ENCODE measurements at regions not wholly inside any gene's neighbourhood (a gene's known extent, or its start where the extent isn't known, plus 50 kb on each side); places are given as distances from the start of the nearest gene placed in this dataset.
A peak's percentile ranks its signal among the peaks of the same experiment; 100 is the strongest.
"Not testable (repeated sequence)": the region's sequence is repeated elsewhere in the genome, so short reads cannot be mapped to it uniquely, and the experiment has no call there.

DNA sequence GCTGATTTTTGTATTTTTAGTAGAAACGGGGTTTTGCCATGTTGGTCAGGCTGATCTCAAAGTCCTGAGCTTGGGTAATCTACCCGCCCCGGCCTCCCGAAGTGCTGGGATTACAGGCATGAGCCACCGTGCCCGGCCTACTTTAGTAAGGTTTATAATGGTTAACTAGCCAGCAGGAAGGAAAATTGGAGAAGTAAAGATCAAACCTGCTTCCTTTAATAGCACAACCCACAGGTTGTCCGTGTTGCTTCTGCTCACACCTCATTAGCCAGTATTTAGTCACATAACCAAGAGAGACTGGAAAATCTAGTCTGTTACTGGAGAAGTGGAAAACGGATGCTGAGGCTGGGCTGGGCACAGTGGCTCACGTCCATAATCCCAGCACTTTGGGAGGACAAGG is 51.9 kb upstream of the TBL1XR1 start:
- no peak for DNase-seq (ENCODE audit: low read depth in 2 of 2)

DNA sequence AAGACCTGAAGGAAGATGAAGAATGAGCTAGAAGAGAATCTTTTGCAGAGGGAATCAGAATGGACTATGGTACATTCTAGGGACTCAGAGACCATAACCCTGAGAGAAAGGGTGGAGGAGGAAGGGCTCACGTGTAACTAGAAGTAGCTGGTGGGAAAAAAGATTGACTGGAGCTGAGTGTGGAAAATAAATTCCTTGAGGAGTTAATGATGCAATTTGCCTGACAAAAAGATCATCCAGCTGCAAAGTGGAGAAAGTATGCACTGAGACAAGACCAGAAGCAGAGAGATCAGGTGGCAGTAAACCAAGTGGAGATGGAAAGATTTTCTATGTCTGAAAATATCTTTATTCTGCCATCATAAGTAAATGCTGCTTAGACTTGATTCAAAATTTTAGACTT is 52.9 kb upstream of the TBL1XR1 start:
- DNase-seq (ENCODE audit: low read depth in 2 of 2), result no peak

DNA sequence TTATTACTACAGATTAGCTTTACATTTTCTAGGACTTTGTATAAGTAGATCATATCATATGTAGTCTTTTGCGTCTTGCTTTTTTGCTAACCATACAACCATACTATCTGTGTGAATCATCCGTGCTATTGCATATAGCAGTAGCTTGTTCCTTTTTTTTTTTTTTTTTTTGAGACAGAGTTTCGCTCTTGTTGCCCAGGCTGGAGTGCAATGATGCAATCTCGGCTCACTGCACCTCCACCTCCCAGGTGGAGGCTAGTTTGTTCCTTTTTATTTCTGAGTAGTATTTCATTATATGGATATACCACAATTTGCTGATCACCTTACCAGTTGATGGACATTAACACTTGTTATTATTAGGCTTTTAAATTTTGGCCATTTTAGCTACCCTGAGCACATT is 54.5 kb upstream of the TBL1XR1 start:
- no peak for DNase-seq (ENCODE audit: low read depth in 2 of 2)

DNA sequence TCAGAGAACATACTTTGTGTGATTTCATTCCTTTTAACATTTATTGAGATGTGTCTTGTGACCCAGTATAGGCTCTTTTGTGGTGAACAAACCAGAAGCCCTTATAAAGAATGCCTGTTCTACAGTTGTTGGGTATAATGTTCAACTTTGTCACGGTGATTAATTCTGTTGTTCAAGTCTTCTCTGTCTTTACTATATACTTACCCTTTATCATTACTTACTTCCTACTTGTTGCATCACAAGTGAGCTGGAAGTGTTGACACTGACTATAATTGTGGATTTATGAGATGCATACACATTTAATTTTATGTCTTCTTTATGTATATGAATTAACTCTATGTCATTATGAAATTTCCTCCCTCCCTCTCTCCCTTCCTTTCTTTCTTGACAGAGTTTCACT is 59.7 kb upstream of the TBL1XR1 start:
- no peak for DNase-seq (ENCODE audit: low read depth in 2 of 2)

DNA sequence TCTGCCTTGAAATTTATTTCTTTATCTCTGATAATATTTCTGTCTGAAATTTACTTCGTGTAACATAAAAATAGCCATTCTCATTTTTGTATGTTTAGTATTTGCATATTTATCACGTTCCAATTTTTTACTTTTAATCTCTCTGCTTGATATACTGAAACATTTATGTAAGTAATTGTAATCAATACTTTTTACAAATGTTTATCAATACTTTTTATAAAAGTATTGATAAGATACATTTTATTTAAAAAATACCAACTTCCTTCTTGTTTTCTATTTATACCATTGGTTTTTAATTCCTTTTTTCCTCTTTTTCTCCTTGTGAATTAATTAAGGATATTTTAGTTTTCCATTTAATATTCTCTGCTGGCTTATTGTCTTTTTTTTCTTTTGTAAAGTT is 60.3 kb upstream of the TBL1XR1 start:
- DNase-seq (ENCODE audit: low read depth in 2 of 2), result no peak

DNA sequence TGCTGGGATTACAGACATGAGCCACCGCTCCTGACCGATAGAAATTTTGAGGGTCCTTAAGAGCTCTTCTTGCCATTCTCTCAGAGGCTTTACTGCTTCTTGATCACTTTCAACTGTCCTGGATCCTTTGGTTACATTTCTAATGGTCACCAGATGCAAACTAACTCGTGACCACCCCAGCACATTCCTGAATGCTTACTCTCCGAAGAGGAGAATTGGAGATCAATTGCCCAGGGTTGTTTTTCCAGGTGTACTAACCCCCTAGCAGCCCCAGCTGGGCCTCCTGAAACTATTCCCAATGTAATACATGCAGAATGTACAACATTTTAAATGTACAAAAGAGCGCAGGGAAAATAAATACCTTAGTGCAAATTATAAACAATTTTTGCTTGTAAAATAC is 65.1 kb upstream of the TBL1XR1 start:
- no peak for DNase-seq (ENCODE audit: low read depth in 2 of 2)

DNA sequence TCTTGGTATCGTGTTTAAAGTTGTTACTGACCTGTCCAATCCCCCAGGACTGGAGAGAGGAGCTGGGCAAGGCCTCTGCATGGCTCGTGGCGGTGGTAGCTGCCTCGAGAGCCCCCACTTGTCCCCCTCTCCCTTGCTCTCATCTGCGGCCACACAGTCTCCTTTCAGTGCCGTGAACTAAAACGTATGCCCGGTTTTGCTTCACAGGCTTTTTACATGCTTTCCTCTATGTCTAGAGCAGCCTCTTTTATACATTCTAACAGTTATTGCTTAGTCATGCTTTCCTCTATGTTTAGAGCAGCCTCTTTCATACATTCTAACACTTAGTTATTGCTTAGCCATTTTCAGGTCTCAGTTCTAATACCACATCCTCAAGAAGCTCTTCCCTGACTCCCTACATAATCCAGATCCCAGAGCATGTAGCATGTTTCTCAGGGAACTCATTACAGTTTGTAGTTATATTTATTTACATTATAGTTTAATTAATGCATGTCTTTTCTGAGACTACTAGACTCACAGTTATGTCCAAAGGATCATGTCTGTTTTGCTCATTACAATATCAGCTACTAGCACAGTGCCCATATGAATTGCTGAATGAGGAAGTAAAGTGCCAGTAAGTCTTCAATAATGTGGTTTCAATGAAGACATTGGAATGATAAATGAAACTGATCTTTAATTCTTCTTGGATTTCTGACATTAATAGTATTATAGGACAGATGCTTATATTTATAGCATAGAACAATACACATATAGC is 66.5 kb upstream of the TBL1XR1 start:
- DNase-seq (ENCODE audit: low read depth in 2 of 2), result no peak

DNA sequence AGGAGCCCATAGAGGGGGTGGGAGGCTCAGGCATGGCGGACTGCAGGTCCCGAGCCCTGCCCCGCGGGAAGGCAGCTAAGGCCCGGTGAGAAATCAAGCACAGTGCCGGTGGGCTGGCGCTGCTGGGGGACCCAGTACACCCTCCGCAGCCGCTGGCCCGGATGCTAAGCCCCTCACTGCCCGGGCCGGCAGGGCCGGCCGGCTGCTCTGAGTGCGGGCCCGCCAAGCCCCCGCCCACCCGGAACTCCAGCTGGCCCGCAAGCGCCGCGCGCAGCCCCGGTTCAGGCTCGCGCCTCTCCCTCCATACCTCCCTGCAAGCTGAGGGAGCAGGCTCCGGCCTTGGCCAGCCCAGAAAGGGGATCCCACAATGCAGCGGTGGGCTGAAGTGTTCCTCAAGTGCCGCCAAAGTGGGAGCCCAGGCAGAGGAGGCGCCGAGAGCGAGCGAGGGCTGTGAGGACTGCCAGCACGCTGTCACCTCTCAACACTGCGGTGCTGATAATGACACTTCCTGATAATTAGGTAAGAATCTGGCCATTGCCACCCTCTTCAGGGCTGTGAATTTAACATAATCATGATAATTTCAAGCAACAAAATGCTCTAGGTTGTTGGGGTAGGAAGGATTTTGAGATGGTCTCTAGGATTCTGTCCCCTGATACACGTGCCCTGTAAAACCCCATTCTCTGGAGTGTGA is 74.7 kb upstream of the TBL1XR1 start:
- not testable (repeated sequence) for DNase-seq (ENCODE audit: low read depth in 2 of 2)

DNA sequence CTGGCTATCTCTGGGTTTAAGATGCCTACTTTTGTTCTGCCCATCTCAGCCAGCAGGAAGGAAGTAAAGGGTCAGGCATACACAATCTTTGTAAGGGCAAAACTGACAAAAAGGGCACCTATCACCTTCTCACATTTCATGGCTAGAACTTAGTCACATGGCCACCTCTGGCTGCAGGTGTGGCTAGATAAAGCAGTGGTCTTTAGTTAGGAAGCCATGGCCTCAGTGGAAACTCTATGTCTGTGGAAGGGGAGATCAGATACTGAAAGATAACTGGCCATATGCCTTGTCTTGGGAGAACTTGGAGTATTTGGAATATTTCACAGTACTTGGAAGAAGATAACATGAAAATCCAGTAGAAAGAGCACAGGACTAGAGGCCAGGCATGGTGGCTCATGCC is 80.7 kb upstream of the TBL1XR1 start:
- DNase-seq (ENCODE audit: low read depth in 2 of 2), result no peak

DNA sequence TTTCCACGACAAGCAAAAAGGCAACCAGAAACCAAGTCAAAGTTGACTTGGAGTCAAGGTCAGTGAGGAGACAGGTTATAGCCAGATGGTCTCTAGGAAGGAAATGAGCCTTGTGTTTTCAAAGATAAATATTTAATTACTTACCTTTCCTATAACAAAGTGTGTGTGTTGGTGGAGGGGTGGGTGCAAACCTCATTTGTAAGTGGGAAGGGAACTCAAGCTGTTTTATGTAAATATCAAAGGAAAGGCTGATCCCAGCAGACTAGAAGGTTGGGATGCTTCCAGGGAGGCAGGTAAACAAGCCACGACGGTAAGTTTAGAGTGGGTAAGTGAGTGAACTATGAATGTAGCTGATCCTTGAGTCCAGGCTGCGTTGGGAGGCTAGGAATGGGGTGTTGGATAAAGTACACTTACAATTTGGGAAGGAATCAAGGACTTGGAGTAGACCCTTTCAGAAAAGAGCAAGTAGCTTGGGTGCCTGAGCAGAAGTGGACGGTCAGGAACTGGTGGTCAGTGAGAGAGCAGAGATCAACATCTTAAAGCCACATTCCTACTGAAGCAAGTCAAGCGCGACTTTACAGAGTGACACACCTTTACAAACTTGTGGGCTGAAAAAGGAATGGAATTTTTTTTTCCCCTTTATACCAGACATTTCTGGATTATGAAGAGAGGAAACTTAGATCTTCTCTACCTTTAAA is 82.0 kb upstream of the TBL1XR1 start:
- no peak for DNase-seq (ENCODE audit: low read depth in 2 of 2)

DNA sequence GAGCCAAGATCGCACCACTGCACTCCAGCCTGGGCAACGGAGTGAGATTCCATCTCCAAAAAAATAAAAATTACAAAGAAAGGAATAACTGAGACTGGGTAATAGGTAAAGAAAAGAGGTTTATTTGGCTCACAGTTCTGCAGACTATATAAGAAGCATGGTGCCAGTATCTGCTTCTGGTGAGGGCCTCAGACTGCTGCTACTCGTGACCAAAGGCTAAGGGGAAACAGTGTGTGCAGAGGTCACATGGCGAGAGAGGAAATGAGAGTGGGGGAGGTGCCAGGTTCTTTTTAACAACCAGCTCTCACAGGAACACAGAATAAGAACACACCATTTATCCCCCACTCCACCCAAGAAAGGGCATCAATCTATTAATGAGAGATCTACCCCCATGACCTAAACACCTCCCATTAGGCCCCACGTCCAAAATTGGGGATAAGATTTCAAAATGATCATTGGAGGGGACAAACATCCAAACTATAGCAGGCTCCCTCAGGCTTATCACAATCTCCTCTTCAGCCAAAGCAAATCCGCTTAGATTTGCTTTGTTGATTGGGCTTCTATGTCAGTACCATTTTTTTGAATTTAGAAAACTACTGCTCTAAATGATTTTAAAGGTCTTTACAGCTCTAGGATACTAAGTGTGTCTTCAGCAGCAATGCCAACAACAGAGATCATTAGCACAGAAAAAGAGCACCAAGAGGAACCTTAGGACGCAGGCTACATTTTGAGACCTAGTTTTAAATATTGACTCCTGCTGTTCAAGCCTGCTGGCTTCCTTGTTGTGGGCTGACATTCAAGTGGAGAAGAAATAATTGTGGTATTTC is 84.2 kb upstream of the TBL1XR1 start:
- DNase-seq (ENCODE audit: low read depth in 2 of 2), result no peak

DNA sequence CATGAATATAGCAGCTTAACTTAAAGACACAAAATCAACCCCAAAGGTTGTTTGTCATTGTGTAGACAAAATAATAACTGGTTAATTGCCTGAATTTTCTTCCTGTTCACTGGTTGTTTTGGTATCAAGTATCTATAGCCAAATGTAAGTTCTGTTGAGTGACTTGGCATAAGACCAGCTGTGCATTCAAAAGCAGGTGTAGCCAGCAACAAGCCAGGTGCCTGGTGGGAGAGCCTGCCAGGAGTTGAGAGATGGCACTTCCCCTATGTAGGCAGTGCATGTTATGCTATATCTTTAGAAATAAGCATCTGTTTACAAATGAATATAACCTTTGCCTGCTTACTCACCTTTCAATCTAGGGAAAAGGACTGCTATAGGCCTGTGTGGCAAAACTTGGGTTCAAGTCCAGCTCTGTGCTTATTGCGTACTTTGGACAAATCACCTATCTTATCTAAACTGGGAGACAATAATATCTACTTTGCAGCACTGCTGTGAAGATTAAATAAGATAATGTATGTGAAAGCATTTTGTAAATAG is 84.9 kb upstream of the TBL1XR1 start:
- DNase-seq (ENCODE audit: low read depth in 2 of 2), result no peak

DNA sequence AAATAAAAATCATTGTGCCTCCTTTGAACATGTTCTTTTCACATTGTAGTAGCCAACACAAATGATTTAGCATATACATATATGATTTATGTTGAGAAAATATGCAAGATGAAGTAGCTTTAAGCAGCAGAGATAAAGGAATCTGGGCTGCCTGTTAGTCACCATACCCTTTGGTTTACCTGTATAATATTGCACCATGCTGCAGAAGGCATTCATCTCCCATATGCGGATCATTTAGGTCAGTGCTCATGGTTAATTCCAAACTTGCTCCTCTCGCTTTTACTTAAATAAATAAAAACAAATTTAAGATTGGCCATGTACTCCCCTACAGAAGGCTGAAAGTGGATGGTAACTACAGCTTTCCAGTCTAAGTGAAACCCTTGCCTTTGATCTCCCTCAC is 86.7 kb upstream of the TBL1XR1 start:
- no peak for DNase-seq (ENCODE audit: low read depth in 2 of 2)

DNA sequence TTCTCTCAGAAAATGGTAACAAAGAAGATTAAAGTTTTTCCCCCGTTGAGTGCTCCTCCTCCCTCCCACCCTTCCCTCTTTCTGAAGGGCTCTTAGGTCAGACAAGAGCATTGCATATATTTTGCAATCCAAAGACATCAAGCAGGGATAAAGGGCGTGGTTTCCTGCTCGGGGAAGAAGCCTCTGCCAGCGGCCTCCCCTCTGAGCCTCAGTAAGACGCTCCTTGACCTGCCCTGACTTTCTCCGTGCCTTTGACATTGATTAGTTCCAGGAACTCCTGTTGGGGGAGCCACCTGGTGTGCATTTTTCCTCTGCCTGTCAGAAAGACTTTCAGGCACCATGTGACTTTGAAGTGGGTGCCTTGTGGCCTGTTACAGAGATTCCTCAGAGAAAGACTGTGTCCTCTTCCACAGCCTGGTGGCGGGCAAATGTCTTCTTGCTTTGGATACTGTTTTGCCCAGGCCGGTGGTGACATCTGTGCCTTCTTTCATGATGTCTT is 87.2 kb upstream of the TBL1XR1 start:
- peak in 1 of 2 donors; percentile 4 for DNase-seq (ENCODE audit: low read depth in 2 of 2)

DNA sequence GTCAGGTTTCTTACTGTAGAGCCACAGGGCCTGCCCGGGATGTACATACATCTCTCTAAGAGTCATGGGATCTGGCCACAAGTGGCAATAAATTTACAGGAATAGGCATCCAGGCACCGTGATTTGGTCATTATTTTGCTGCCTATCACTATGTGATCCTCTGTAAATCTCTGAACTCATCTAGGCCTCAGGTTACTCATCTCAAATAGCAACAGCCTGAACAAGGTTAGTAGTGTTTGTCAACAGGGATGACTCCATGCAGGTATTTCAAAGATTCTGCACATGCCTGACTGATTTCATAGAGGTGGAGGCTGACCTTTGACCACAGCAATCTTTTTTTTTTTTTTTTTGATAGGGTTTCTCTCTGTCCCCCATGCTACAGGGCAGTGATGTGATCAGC is 88.8 kb upstream of the TBL1XR1 start:
- no peak for DNase-seq (ENCODE audit: low read depth in 2 of 2)

DNA sequence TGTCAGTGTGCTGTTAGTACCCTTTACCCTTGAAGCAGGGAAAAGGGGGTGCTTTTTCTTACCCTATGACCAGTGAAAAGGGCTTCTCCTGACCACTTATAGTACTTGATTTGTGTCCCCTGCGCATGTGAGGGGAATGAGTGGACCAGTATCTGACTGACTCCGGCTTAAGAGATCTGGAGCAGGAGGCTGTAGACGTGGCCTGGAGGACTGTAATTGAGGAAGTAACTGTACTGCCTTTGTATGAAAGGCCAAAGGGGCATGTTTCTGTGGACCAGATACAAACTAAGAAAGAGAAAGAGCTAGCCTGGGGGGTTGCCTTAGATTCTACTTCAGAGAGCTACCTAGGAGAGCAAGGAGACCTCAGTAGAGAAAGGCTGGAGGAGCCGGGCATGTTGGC is 89.9 kb upstream of the TBL1XR1 start:
- no peak for DNase-seq (ENCODE audit: low read depth in 2 of 2)

DNA sequence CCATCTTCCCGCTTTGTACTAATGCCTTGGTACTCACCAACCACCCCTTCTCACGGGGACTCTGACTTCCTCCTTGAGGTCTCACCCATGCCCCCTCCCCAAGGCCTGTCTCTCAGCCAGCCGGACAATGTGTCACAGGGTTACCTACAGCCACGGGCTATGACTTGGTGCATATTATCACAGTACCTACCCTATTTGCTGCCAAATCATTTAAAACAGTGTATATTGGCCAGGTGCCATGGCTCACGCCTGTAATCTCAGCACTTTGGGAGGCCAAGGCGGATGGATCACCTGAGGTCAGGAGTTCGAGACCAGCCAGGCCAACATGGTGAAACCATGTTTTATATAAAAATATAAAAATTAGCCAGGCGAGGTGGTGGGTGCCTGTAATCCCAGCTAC is 93.4 kb upstream of the TBL1XR1 start:
- DNase-seq (ENCODE audit: low read depth in 2 of 2), result no peak

DNA sequence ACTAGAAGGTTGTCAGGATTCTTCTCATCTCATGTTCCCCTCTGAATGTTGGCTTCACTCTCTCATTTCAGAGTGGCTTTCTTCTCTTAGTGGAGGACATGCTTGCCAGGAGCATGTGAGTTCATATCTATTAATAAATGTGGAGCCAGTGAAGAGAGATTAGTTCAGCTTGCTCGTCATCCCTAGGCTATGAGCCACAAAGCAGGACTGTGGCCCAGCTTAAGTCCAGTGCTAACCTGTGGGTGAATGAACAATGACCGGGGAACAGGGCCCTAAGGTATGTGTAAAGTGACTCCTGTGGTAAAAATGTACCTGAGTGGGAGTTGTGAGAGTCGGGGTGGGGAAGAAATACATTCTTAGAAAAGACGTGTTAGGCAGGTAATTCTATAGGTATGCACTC is 96.9 kb upstream of the TBL1XR1 start:
- DNase-seq (ENCODE audit: low read depth in 2 of 2), result no peak

DNA sequence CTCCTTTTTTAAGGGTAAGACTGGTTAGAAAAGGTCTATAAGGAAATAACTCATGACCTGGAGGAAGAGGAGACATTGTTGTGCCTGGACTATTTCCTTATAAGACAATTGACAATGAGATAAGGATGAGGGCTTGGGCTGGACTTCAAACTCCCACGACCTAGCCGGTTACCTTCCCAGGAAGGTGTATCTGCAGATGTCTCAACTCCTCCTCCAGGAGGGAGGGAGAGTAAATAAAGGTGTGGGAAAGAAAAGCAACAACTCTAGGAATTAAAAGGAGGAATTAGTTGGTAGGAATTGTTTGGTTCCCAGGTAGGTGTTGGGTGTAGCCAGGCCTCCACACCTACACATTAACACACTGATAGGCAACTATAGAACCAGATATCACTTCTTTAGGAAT is 97.8 kb upstream of the TBL1XR1 start:
- no peak for DNase-seq (ENCODE audit: low read depth in 2 of 2)

DNA sequence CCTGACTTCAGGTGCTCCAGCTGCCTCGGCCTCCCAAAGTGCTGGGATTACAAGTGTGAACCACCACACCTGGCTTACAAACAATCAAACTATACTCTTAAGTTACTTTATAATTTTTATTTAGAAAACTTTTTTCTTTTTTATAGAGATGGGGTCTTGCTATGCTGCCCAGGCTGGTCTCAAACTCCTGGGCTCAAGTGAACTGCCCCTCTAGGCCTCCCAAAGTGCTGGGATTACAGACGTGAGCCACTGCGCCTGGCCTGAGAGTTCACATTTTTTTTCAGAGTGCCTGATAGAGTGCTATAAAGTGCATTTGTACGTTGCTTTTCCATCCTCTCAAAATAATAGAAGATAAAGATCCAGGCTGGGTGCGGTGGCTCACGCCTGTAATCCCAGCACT is 102.0 kb upstream of the TBL1XR1 start:
- no peak for DNase-seq (ENCODE audit: low read depth in 2 of 2)

DNA sequence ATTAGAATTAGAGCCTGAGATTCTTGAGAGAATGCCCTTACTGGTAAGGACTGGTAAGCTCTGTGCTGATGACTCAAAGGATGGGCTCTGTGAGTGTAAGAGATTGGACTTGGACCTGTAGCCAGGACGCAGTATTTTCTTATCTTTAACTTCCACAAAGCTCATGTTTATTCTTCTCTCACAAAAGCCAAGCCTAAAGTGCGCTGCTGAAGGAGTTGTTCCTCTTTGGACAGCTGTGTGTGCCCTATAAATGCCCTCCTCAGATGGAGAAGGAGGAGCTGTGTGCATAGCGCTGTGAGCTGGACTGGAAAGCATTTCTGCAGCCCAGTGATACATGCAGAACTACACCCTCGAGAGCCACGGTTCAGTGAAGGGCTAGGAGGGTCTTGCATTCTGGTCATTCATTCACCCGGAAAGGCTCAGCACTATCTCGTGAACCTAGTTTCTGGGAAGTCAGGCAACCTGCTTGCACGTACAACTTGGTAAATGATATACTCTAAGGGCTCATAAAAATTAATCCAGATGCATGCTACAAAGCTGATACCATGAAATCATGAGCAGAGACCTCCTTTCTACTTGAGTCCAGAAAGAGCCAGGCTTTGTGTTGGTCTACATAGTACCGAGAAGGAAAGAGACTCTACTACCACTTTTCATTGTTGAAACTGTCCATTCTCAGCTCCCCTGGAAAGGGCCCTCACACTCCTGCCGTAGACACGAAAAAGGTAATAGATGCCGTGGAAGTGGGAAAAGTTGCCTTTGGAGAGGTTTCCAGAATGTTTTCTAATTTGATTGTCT is 103.0 kb upstream of the TBL1XR1 start:
- DNase-seq (ENCODE audit: low read depth in 2 of 2), result no peak

Data from activated CD4-positive, alpha-beta T cell treated with anti-CD3 and anti-CD28 coated beads for 24 hours (primary cell).